A172 (cell line): ENCODE measurements at regions not wholly inside any gene's neighbourhood (a gene's known extent, or its start where the extent isn't known, plus 50 kb on each side); places are given as distances from the start of the nearest gene placed in this dataset.
"Not testable (repeated sequence)": the region's sequence is repeated elsewhere in the genome, so short reads cannot be mapped to it uniquely, and the experiment has no call there.

Source experiments
- DNase-seq: peaks from one replicate; pipeline ENCODE4 v3.0.0-alpha.2; 2015; ENCODE audit warnings: low spot score

- DNase-seq, result no peak
Observed at GRCh38 chr11:88061111-88061510, 114.1 kb downstream of the RAB38 start.

GRCh38 chr11:88059326-88059725 lies 115.9 kb downstream of the RAB38 start:
- DNase-seq, result no peak

GRCh38 chr11:88051396-88051795 lies 123.8 kb downstream of the RAB38 start:
- DNase-seq, result peak; percentile 0

- no peak for DNase-seq
Observed at GRCh38 chr11:88050247-88050646, 125.0 kb downstream of the RAB38 start.

- not testable (repeated sequence) for DNase-seq
Observed at GRCh38 chr11:88045288-88045687, 130.0 kb downstream of the RAB38 start.

GRCh38 chr11:88044658-88045057 lies 130.6 kb downstream of the RAB38 start:
- not testable (repeated sequence) for DNase-seq

GRCh38 chr11:88043149-88043548 lies 132.1 kb downstream of the RAB38 start:
- DNase-seq, result no peak

GRCh38 chr11:88042647-88043046 lies 132.6 kb downstream of the RAB38 start:
- no peak for DNase-seq

- no peak for DNase-seq
Observed at GRCh38 chr11:88042238-88042637, 133.0 kb downstream of the RAB38 start.

- no peak for DNase-seq
Observed at GRCh38 chr11:88041679-88042078, 133.6 kb downstream of the RAB38 start.

GRCh38 chr11:88040148-88040496 lies 135.1 kb downstream of the RAB38 start:
- DNase-seq, result no peak

GRCh38 chr11:88039476-88040147 lies 135.6 kb downstream of the RAB38 start:
- no peak for DNase-seq

GRCh38 chr11:88038063-88038462 lies 137.2 kb downstream of the RAB38 start:
- no peak for DNase-seq

- no peak for DNase-seq
Observed at GRCh38 chr11:88036701-88037100, 138.5 kb downstream of the RAB38 start.

GRCh38 chr11:88035271-88035670 lies 140.0 kb downstream of the RAB38 start:
- DNase-seq, result no peak

- no peak for DNase-seq
Observed at GRCh38 chr11:88017666-88018065, 157.6 kb downstream of the RAB38 start.

- peak; percentile 50 for DNase-seq
Observed at GRCh38 chr11:88016392-88017170, 158.7 kb downstream of the RAB38 start.

- no peak for DNase-seq
Observed at GRCh38 chr11:88015170-88015569, 160.1 kb downstream of the RAB38 start.

- no peak for DNase-seq
Observed at GRCh38 chr11:88013508-88014065, 161.7 kb downstream of the RAB38 start.

GRCh38 chr11:88012456-88012855 lies 162.8 kb downstream of the RAB38 start:
- DNase-seq, result no peak

GRCh38 chr11:87976009-87976408 lies 199.2 kb downstream of the RAB38 start:
- DNase-seq, result no peak

GRCh38 chr11:87974797-87975196 lies 200.4 kb downstream of the RAB38 start:
- no peak for DNase-seq

- DNase-seq, result no peak
Observed at GRCh38 chr11:87972133-87972532, 203.1 kb downstream of the RAB38 start.
